Head of caudate nucleus (tissue), 42 donors: ENCODE measurements at regions not wholly inside any gene's neighbourhood (a gene's known extent, or its start where the extent isn't known, plus 50 kb on each side); places are given as distances from the start of the nearest gene placed in this dataset.
"Not testable (repeated sequence)": the region's sequence is repeated elsewhere in the genome, so short reads cannot be mapped to it uniquely, and the experiment has no call there.

Experiments used
- DNase-seq, 42 donors: peaks; one replicate each; pipeline versions ENCODE4 v3.0.0 to v3.0.0-alpha.2; 2020 to 2021; ENCODE audit warnings: mixed read lengths in 7 of 42
- intact Hi-C: fragments of 100-400 bp; cut with DNase I; formaldehyde crosslinking; loops from one replicate; pipeline ENCODE4 v1.15.0; 2022

- intact Hi-C loops: no loop called here
Measured at GRCh38 chr10:123266971-123267370, 112.8 kb downstream of the BUB3 start.

DNA sequence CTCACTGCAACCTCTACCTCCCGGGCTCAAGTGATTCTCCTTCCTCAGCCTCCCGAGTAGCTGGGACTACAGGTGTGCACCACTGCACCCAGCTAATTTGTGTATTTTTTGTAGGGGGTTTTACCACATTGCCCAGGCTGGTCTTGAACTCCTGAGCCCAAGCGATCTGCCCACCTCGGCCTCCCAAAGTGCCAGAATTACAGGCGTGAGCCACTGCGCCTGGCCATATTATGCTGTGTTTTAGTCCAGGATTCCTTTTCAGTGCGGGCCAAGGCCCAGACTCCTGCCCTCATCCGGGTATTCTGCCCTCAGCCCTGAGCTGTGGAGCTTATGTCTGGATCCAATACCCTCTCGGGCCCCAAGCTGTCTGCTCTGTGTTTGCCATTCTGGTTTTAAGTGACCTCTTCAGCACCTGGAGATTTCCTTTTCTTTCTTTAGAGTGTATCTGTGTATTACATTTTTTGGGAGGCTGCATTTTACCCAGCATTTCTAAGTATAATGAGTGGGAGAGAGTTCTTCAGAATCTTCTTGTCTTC is 114.9 kb downstream of the BUB3 start:
- DNase-seq: no peak
- intact Hi-C loops: no loop called here

More at GRCh38 chr10:123266971-123267370, 112.8 kb downstream of the BUB3 start:
- no peak for DNase-seq

DNA sequence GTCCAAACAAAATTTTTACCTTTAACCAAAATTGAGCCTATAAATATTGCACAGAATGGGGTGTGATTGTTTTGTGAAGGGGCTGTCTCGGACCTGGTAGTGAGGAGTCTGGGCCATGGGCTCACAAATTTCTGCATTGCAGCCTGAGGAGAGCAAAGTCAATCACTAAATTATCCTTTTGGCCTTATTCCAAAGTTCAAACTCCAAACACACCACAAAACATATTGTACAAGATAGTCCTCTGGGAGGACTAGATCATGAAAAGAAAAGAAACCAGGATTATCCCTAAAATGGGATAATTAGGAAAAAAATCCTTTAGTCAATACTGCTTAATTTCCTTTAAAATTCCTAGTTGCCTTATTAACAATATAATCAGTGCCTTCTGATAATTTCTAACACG is 115.5 kb downstream of the BUB3 start:
- intact Hi-C loops: no loop called here
- no peak for DNase-seq

- no peak for DNase-seq
- intact Hi-C loops: no loop called here
Measured at GRCh38 chr10:123270221-123270620, 116.0 kb downstream of the BUB3 start.

DNA sequence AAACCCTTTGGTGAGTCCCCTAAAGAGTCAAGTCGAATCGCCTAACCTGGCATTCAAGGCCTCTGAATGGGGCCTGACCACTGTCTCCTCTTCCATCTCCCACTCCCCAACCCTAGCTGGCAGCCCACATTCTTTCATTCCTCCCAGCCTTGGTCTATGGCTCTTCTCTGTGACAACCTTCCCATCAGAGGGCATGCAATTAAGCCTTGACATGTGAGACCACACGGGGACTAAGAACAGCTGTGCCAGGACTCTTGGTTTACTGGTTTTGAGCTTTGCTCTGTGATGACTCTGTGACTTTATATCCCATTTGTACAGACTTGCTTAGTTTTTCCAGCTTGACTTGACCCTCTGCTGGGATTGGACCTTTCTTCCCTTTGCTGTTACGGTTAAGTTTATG is 116.6 kb downstream of the BUB3 start:
- DNase-seq: no peak
- intact Hi-C loops: no loop called here

DNA sequence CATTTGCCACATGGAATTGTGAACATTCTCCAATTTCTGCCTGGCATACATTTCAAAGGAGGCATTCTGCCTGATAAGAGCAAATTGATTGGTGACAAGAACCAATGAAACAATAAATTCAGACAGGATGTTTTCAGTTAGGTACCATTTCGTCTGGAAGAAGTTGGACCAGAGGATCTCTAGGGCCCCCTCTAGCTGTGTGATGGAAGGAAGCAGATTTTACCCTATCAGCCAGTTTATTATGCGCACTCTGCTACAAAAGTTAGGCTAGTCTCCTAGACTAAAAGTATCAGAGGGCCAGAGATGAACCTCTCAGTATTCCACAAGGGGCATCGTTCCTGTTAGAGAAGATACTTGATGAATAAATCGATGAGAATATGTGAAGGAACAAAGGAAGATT is 118.0 kb downstream of the BUB3 start:
- intact Hi-C loops: no loop called here
- no peak for DNase-seq

DNA sequence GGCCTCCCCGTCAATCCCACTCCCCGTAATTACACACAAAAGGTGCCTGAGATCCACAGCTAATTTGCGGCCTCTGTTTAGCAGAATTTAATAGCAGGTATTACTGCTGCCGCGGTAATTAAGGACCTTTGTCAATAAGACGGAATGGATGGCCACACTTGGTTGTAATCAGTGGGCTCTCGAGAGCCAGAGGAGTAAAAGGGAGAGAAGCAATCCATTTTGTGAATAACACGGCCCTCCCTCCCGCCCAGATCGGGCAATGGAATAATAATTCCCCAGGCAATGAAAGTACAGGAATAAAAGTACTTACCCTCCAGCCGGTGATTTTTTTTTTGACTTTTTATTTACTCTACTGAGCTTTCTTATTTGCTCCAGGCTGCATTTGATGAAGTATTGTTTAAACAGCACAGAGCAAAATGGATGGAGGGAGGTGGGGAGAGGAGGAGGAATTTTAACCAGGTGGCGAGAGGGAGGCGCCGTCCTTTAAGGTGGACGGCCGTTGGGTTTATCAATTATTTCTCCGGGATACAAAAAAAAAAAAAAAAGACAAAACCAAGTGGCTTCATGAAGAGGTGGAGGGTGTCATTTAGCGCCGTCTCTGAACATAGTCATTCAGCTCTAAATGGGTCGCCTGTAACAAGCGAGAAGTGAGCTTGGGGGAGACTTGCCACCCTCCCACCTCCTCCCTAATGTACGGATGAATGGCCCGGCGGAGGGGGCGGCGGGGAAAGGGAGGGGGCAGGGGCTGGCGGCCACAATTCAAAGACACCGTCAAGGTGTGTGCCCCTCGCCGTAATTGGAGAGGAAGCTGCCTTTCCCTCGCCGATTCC is 120.3 kb downstream of the BUB3 start:
- peak in 1 of 42 donors; percentile 5 for DNase-seq
- intact Hi-C loops: no loop called here

DNA sequence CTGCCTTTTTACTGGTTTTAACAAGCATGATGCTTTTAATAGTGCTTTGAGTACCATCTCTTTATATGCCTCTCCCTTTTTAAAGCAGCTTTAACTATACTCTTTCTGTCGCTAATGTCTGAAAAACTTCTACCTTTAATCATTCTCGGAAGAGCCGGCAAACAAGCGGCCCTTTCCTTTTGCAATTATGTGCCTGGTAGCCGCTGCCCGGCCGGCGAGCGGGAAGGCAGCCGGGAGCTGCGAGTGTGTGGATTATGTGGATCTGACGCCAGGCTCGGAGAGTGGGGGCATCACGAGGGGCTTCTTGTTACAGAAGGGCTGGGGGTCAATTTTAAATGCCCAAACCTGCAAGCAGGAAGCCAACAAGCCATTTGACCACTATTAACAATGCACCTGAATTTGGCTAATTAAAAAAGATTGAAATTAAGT is 120.9 kb downstream of the BUB3 start:
- peak in 7 of 42 donors; percentile 11 to 52 (median 22) for DNase-seq
- intact Hi-C loops: no loop called here

DNA sequence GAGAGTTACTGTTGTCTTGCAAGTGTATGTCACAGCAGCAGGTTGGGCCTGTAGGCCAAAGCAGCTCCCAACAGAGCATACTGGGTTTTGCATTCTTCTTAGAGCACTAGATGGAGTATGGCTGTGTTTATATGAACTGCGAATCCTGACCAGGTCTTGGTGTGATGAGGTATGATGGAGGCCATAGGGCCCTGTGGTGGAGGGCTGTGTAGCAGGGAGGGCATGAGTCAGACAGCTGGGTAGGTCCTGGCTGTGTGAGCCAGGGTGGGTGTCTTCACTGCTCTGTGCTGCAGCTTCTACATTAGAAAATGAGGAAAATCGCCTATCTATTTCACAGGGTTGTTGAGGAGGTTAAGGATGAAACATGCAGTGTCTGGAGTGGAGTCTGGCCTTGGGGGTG is 124.2 kb downstream of the BUB3 start:
- DNase-seq: no peak
- intact Hi-C loops: no loop called here

GRCh38 chr10:123283371-123283770 is 129.2 kb downstream of the BUB3 start:
- intact Hi-C loops, DNase-seq: not testable (repeated sequence)

GRCh38 chr10:123284022-123284421 is 129.8 kb downstream of the BUB3 start:
- intact Hi-C loops: no loop called here
- DNase-seq: no peak

- intact Hi-C loops: no loop called here
- peak in 21 of 42 donors; percentile 9 to 68 (median 30) for DNase-seq
Measured at GRCh38 chr10:123287594-123288247, 133.5 kb downstream of the BUB3 start.

DNA sequence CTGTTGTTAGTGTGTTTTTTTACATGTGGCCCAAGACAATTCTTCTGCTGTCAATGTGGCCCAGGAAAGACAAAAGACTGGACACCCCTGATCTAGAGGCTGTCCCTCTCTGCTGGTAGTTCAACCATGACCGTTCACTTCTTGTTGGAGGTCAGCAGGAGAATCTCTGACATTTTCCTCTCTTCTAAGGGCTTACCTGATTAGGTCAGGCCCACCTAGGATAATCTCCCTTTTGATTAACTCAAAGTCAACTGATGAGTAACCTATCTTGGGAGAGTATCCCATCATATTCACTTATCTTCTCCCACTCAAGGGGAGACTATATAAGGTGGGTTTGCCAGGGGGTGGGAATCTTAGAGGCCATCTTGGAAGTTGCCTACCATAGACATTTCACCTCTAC is 135.2 kb downstream of the BUB3 start:
- DNase-seq: no peak
- intact Hi-C loops: no loop called here

DNA sequence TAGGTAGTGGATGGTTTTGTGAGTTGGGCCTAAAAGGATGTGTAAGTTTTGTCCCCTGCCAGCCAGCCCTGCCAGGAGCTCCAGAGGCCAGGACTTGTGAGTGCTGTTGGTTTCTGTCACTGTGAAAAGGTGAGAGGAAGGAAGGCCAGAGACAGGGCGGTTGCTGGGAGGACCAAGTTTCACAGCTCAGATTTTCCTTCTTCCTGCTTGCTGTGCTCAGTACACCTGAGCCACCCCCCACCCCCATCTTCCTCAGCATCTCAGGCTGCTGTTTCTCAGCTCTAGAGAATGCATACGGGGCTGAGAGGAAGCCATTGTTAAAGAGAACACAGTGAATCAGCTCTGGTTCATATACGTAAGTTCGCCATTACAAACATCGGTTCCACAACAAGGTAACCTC is 139.9 kb downstream of the BUB3 start:
- no peak for DNase-seq
- intact Hi-C loops: loop anchor here (10.0 kb wide), 1 partner anchor 139 kb away; the partner anchor contains the start of gene BUB3

DNA sequence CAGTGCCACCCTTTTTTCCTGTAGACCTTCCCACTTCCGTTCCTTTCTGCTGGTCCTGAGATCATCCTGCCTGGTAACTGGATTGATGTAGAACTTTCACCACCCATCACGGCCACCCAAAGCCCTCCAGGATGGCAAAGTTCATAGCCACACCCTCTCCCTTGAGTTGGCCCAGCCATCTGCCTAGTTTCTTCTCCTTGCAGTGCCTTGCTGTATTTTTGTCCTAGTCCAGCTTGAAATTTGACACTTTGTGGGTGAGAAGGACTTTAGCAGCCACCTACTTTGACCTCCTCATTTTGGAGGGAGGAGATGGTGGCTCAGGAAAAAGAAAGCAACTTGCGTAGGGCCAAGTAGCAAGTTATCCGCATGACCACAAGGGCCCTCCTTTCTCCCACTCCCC is 140.7 kb downstream of the BUB3 start:
- intact Hi-C loops: loop anchor here (10.0 kb wide), 1 partner anchor 140 kb away; the partner anchor contains the start of gene BUB3
- DNase-seq: no peak

GRCh38 chr10:123295644-123296043 is 141.4 kb downstream of the BUB3 start:
- intact Hi-C loops: loop anchor here (10.0 kb wide), 1 partner anchor 141 kb away; the partner anchor contains the start of gene BUB3
- no peak for DNase-seq

DNA sequence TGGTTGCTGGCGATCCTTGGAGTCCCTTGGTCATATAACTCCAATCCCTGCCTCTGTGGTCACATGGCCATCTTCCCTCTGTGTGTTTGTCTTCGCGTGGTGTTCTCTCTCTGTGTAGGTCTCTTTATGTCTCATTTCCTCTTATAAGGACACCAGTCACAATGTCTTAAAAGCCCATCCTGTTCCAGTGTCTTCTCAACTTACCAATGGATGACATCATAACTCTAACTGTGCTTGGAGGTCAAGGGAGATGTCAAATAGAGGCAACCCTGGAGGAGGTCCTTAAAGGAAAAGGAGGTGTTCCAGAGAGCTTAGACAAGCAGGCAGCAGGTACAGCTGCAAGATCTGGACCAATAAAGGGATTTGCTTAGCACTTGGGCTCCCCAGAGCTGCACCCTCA is 143.0 kb downstream of the BUB3 start:
- intact Hi-C loops: loop anchor here (10.0 kb wide), 1 partner anchor 142 kb away; the partner anchor contains the start of gene BUB3
- DNase-seq: no peak

DNA sequence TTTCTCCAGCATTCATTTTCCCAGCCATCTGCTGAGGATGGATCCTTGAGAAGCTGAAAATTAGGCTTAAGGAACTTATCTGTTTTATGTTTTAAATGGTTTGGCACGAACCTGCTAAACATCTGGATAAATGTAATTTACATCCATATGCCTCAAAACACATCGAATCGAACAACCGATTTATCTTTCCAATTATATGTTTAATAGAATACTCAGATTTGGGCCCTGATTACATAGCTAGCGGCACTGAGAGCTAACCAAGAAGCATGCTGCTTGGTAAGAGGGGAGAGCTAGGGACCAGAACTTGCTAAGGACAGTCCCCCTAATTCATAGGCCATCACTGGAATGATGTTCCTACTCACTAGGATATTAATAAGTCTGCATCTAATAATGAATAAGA is 144.4 kb downstream of the BUB3 start:
- DNase-seq: no peak
- intact Hi-C loops: loop anchor here (10.0 kb wide), 1 partner anchor 144 kb away; the partner anchor contains the start of gene BUB3

- intact Hi-C loops: loop anchor here (10.0 kb wide), 1 partner anchor 145 kb away; the partner anchor contains the start of gene BUB3
- no peak for DNase-seq
Measured at GRCh38 chr10:123299598-123299997, 145.4 kb downstream of the BUB3 start.
